PC-3 (cell line): ENCODE measurements at regions not wholly inside any gene's neighbourhood (a gene's known extent, or its start where the extent isn't known, plus 50 kb on each side); places are given as distances from the start of the nearest gene placed in this dataset.

Experiments used
- ATAC-seq: fragments of 200-7000 bp; cut with Tn5 transposase; 2 replicates; pipeline ENCODE4 v1.9.1; 2020; ENCODE audit warnings: mild to moderate bottlenecking, moderate library complexity
- BruUV-seq: library from RNA; stranded (reverse); fragments of 400-500 nt; replicated peaks from 2 replicates; lab custom pipeline; 2021; lab: Mats Ljungman, UMichigan
- CTCF ChIA-PET: fragments of 300-600 bp; sonication (Branson Sonifier 250); formaldehyde crosslinking; loops from one replicate; lab custom pipeline; 2022; ENCODE audit warnings: antibody characterized with exemption; lab: Charles Lee
- POLR2A ChIA-PET: fragments of 300-600 bp; sonication (Branson Sonifier 250); formaldehyde crosslinking; loops from one replicate; lab custom pipeline; 2022; ENCODE audit warnings: antibody characterized with exemption; ENCODE audit not compliant: unreplicated experiment; lab: Charles Lee
- DNase-seq: peaks from one replicate; pipeline ENCODE4 v3.0.0-alpha.2; 2015
- H2AFZ ChIP-seq: fragments of 300-600 bp; sonication (generic); 2 replicates; pipeline ENCODE4 v1.6.0; 2016; ENCODE audit warnings: antibody characterized with exemption, low read length
- H3F3A ChIP-seq: fragments of 300-600 bp; sonication (generic); one replicate; pipeline ENCODE4 v1.6.0; 2017; ENCODE audit warnings: antibody characterized with exemption, low read length, control low read depth, mild to moderate bottlenecking; ENCODE audit not compliant: unreplicated experiment
- H3K27ac ChIP-seq: fragments of 300-600 bp; sonication (generic); 2 replicates; pipeline ENCODE4 v1.5.1; 2016; ENCODE audit warnings: mild to moderate bottlenecking, low read length
- H3K27me3 ChIP-seq: fragments of 300-600 bp; sonication (generic); 2 replicates; pipeline ENCODE4 v1.6.1; 2016; ENCODE audit warnings: low read length, mixed read lengths
- H3K36me3 ChIP-seq: fragments of 300-600 bp; sonication (generic); 2 replicates; pipeline ENCODE4 v1.6.1; 2016; ENCODE audit warnings: low read depth, mixed run types, low read length, mixed read lengths
- H3K4me1 ChIP-seq: fragments of 300-600 bp; sonication (generic); 2 replicates; pipeline ENCODE4 v1.5.1; 2016; ENCODE audit warnings: low read length; ENCODE audit not compliant: insufficient read depth
- H3K4me2 ChIP-seq: fragments of 300-600 bp; sonication (generic); 2 replicates; pipeline ENCODE4 v1.6.0; 2016; ENCODE audit warnings: low read length
- H3K4me3 ChIP-seq: fragments of 300-600 bp; sonication (generic); 2 replicates; pipeline ENCODE4 v1.5.1; 2016; ENCODE audit warnings: mild to moderate bottlenecking, low read length, mixed read lengths
- H3K79me2 ChIP-seq: fragments of 300-600 bp; sonication (generic); 2 replicates; pipeline ENCODE4 v1.6.1; 2017; ENCODE audit warnings: low read length, mixed read lengths
- H3K9ac ChIP-seq: fragments of 300-600 bp; sonication (generic); 2 replicates; pipeline ENCODE4 v1.6.0; 2016; ENCODE audit warnings: mild to moderate bottlenecking, low read length
- H3K9me2 ChIP-seq: fragments of 300-600 bp; sonication (generic); replicated peaks from 2 replicates; pipeline ENCODE4 v1.6.1; 2016; ENCODE audit warnings: mixed run types, low read length, mixed read lengths
- H3K9me3 ChIP-seq: fragments of 300-600 bp; sonication (generic); 2 replicates; pipeline ENCODE4 v1.6.1; 2016; ENCODE audit warnings: low read length, mixed read lengths
- H4K20me1 ChIP-seq: fragments of 300-600 bp; sonication (generic); 2 replicates; pipeline ENCODE4 v1.6.1; 2016; ENCODE audit warnings: low read length, mixed read lengths
- EZH2 ChIP-seq: fragments of 300-600 bp; sonication (generic); IDR thresholded peaks from one replicate; pipeline ENCODE4 v1.6.1; 2017; ENCODE audit warnings: antibody characterized with exemption, mild to moderate bottlenecking, low read length; ENCODE audit not compliant: unreplicated experiment
- EZH2phosphoT487 ChIP-seq: fragments of 300-600 bp; sonication (generic); IDR thresholded peaks from 2 replicates; pipeline ENCODE4 v1.6.1; 2018; ENCODE audit warnings: mild to moderate bottlenecking, antibody characterized with exemption, low read length, borderline replicate concordance
- intact Hi-C: fragments of 100-400 bp; cut with micrococcal nuclease; formaldehyde crosslinking; loops from 2 replicates; pipeline ENCODE4 v1.9.0; 2023
- TF ChIP-seq, protein P1 (sequence below): fragments of 300-600 bp; sonication (generic); conservative IDR thresholded peaks from 2 replicates; pipeline ENCODE4 v1.5.1; 2017; ENCODE audit warnings: antibody characterized with exemption, low read depth, mild to moderate bottlenecking, low read length

DNA sequence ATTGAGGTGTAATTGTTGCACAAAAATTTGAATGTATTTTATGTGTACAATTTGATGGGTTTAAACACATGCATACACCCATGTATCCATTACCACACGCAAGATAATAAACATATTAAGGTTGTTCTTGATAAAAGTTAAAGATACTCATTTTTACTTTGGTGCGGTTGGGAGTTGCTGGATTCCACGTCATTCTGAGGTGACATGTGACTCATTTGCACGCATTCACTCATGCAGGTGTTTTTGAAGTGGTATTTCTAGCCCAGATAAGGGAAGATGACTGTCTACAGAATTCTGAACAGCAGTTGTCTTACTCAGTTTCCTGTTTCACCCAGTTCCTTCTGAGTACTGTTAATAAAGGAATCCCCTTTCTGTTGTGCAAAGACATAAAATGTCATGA, 142.0 kb downstream of the RTL3 start:
- Histone ChIP-seq H3K4me1 (peaks cover 33% of the 10 kb centered on the region), H2AFZ (no peak overlapping the region), H3K9me2 (no peaks in the 10 kb centered on the region), H3K4me2 (peak overlapping the region; percentile 16), H3K27me3 (no peaks in the 10 kb centered on the region), H3K79me2 (no peaks in the 10 kb centered on the region), H3K36me3 (no peaks in the 10 kb centered on the region), H3K4me3 (no peak overlapping the region), H3F3A (no peaks in the 10 kb centered on the region), H3K9me3 (no peaks in the 10 kb centered on the region), H3K9ac (no peak overlapping the region), H3K27ac (peak overlapping the region; percentile 67), H4K20me1 (no peaks in the 10 kb centered on the region)
- CTCF ChIA-PET, result no interaction called here
- POLR2A ChIA-PET, result no interaction called here
- DNase-seq, result peak; percentile 80
- intact Hi-C loops, result loop anchor here (5.0 to 10.0 kb wide), 4 partner anchors 62 to 380 kb away; partner anchors contain the start of gene TAF9B
- ATAC-seq, result peak; percentile 56
- no TSS peak for BruUV-seq
- TF ChIP-seq, protein P1, sequence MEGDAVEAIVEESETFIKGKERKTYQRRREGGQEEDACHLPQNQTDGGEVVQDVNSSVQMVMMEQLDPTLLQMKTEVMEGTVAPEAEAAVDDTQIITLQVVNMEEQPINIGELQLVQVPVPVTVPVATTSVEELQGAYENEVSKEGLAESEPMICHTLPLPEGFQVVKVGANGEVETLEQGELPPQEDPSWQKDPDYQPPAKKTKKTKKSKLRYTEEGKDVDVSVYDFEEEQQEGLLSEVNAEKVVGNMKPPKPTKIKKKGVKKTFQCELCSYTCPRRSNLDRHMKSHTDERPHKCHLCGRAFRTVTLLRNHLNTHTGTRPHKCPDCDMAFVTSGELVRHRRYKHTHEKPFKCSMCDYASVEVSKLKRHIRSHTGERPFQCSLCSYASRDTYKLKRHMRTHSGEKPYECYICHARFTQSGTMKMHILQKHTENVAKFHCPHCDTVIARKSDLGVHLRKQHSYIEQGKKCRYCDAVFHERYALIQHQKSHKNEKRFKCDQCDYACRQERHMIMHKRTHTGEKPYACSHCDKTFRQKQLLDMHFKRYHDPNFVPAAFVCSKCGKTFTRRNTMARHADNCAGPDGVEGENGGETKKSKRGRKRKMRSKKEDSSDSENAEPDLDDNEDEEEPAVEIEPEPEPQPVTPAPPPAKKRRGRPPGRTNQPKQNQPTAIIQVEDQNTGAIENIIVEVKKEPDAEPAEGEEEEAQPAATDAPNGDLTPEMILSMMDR, result no peak
- TF ChIP-seq EZH2phosphoT487 (no peak), EZH2 (no peak)

DNA sequence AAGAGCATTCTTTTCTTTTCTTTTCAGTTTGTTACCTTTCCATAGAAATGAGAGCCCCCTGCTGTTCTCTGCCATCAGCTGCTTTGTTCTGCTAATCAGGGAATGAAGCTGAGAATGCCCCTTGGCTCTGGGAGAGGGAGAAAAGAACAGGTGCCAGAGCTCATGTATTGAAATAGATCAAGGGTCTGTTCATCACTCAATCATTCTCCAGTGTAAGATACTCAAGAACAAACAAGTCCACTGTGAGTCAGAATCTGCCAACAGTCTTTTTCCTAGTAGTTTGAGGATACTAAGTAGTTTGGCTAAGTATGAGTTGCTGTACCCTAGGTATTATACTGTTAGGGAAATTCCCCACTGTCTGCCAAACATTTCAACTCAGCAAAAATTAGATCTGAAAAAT, 144.3 kb downstream of the RTL3 start:
- Histone ChIP-seq H3K9me2 (no peaks in the 10 kb centered on the region), H3K9ac (no peak overlapping the region), H2AFZ (no peak overlapping the region), H3K36me3 (no peaks in the 10 kb centered on the region), H3K79me2 (no peaks in the 10 kb centered on the region), H3K9me3 (no peaks in the 10 kb centered on the region), H3K4me1 (peaks cover 33% of the 10 kb centered on the region), H3K4me2 (no peak overlapping the region), H4K20me1 (no peaks in the 10 kb centered on the region), H3K4me3 (no peak overlapping the region), H3K27ac (peak overlapping the region; percentile 43), H3F3A (no peaks in the 10 kb centered on the region), H3K27me3 (no peaks in the 10 kb centered on the region)
- ChIA-PET CTCF (interaction anchor here (0.8 kb wide), 1 partner anchor 382 kb away, joined by 3 read pairs; no protein-coding TSS in a partner anchor), POLR2A (no interaction called here)
- TF ChIP-seq, protein P1, result peak; percentile 49
- TF ChIP-seq EZH2phosphoT487, result no peak
- intact Hi-C loops, result loop anchor here (5.0 to 10.0 kb wide), 4 partner anchors 60 to 378 kb away; partner anchors contain the start of gene TAF9B
- no TSS peak for BruUV-seq
- DNase-seq, result peak; percentile 63
- ATAC-seq, result peak; percentile 61

DNA sequence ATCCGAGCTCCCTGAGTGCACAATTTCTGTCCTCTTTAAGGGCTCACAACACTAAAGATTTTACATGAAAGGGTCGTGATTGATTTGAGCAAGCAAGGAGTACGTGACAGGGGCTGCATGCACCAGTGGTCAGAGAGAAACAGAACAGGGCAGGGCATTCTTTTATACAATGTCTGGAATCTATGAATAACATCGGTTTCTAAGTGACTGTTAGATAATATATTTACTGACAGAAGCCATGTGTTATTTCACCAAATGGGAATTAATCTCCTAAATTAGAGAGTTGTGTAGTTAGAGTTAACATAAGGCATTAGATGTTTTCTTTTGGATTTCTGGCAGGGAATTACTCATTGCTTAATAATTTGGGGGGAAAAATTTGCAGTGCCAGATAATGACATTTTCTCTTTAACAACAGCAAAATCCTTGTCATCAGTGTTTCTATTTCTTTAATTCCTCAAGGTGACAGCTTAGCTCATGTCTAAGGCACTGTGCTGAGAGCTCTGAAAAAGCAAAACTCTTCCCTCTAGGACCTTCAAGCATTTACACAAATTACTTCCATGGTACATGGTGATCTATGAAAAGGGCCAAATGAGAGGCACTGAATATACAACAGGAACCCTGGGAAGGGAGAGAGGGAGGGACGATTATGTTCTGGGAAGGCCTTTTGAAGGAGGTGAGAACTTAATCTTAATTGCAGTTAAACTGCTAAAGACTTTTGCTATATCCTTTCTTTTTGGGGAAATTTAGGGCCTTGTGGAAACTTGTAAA, 145.0 kb downstream of the RTL3 start:
- Histone ChIP-seq H4K20me1 (no peaks in the 10 kb centered on the region), H3K9me3 (no peaks in the 10 kb centered on the region), H3K27ac (peak overlapping the region; percentile 23; the same call in 1 of the 2 replicates), H3K9ac (no peak overlapping the region), H3K36me3 (no peaks in the 10 kb centered on the region), H3K4me1 (peaks cover 33% of the 10 kb centered on the region), H3K27me3 (no peaks in the 10 kb centered on the region), H3K9me2 (no peaks in the 10 kb centered on the region), H3K79me2 (no peaks in the 10 kb centered on the region), H3K4me2 (no peak overlapping the region), H3K4me3 (no peak overlapping the region), H2AFZ (no peak overlapping the region), H3F3A (no peaks in the 10 kb centered on the region)
- no TSS peak for BruUV-seq
- ChIA-PET POLR2A (no interaction called here), CTCF (interaction anchor here (0.8 kb wide), 1 partner anchor 381 kb away, joined by 3 read pairs; no protein-coding TSS in a partner anchor)
- intact Hi-C loops, result loop anchor here (10.0 kb wide), 3 partner anchors 59 to 179 kb away; no protein-coding TSS in a partner anchor
- no peak for DNase-seq
- TF ChIP-seq, protein P1, result no peak
- no peak for TF ChIP-seq EZH2
- TF ChIP-seq EZH2phosphoT487, result no peak
- no peak for ATAC-seq
